ENCODE measurements at regions not wholly inside any gene's neighbourhood (a gene's known extent, or its start where the extent isn't known, plus 50 kb on each side); places are given as distances from the start of the nearest gene placed in this dataset.

DNA sequence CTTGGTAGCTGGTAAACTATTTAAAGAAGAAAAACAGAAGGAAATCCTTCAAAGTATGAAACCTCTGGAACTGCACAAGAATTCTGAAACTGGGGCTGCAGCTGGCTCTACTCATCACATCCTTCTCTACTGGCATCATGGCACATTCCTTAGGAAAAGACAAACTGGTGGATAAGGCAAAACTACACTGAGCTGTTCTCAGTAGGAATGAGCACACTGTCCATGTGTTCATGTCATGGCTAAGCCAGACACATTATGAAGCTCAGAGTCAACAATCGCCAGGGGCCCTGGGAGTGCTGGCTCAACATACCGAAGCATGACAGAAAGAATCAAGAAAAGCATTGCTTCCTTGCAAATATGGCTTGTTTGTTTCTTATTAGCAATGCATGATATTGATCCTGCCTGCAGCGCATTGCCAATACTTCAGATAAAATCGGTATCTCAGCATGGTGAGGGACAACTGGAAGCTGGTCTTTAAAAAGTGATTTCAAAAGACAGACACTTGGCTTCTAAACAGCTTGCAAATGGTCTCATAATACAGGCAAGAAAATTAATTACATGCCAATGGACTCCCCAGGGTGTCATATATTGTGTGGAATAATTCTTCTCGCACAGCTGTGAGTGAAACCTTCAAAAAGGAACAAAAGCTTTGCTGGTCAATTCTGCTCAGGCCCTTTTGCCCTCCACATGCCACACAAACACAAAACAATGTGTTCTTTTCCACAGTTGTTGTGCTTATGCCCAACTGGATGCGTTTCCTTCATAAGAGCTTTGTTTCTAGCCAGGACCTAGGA is 300.2 kb upstream of the VCX start:
- Histone ChIP-seq H3K36me3 (replicated peaks in 1 of 2; ENCODE audit: insufficient read depth in 1 of 2, low read depth in 2 of 2) (no peaks in the 10 kb centered on the region), H3K4me3 (no peak overlapping the region), H3K27ac (no peak overlapping the region), H3K27me3 (no peaks in the 10 kb centered on the region), H3K4me1 (no peaks in the 10 kb centered on the region), H3K9me3 (no peaks in the 10 kb centered on the region)
- intact Hi-C loops (cut with DNase I) = no loop called here
- DNase-seq (no peak), ATAC-seq (no peak)
- no peak for TF ChIP-seq POLR2A (IDR thresholded peaks at IDR 0.05)
- TF ChIP-seq CTCF (IDR thresholded peaks at IDR 0.05) = no peak
- WGBS, 2 donors = 53 to 70% methylated on average over 5 to 6 of the region's 6 CpGs

DNA sequence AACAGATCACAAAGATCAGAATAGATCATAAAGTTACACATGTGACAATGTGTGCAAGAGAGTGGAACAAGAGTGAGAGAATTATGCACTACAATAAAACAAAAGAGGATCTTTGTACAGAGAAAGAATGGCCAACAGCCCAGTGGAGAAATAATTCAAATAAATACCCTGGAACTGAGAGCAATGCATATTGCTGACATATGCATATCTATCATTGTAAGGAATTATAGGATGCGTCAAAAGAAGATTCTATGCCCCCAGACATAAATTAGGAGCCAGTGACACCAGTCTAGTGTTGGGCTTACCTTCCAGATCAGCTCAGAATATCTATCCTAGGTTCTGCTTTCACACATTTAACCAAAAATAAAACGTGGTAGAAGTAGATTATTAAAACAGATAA is 320.1 kb upstream of the VCX start:
- Histone ChIP-seq H3K36me3 (replicated peaks in 1 of 2; ENCODE audit: insufficient read depth in 1 of 2, low read depth in 2 of 2) (no peaks in the 10 kb centered on the region), H3K4me1 (no peaks in the 10 kb centered on the region), H3K9me3 (no peaks in the 10 kb centered on the region), H3K4me3 (no peak overlapping the region), H3K27me3 (no peaks in the 10 kb centered on the region), H3K27ac (no peak overlapping the region)
- ATAC-seq = no peak
- intact Hi-C loops (cut with DNase I) = no loop called here
- DNase-seq = no peak
- no peak for TF ChIP-seq CTCF (IDR thresholded peaks at IDR 0.05)
- no peak for TF ChIP-seq POLR2A (IDR thresholded peaks at IDR 0.05)
- WGBS, 2 donors = 54 to 57% methylated on average over 2 of the region's 2 CpGs

DNA sequence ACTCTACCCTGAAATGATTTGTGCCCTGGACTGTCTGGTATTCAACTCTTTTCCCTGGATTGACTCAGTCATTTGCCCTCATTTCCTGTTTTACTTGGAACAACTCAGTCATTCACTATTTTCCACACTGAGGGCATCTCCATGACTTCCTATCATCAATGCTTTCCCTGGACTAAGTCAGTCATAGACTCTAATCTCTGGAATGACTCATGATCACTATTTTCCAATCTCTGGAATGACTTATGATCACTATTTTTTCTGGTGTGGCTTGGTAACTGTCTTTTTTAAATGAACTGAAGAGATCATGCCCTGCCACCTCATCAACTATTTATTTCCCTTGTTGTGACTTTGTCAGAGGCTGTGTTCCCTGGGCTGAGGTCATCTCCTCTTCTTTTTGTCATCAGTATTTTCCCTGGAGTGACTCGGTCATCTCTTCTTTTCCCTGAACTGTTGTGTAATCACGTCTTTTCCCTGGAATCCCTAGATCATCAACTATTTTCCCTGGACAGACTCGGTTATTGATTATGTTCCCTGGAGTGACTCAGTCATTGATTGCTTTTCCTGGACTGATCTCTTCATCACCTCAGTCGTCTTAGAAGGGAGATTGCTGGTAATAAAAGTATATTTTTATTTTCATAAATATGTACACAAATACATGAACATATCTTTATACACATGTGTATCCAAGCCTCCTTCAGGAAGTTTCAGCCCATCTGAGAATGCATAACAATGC is 327.1 kb upstream of the VCX start:
- no peak for TF ChIP-seq CTCF (IDR thresholded peaks at IDR 0.05)
- TF ChIP-seq POLR2A (IDR thresholded peaks at IDR 0.05) = no peak
- Histone ChIP-seq H3K4me1 (no peaks in the 10 kb centered on the region), H3K27me3 (no peaks in the 10 kb centered on the region), H3K4me3 (no peak overlapping the region), H3K9me3 (no peaks in the 10 kb centered on the region), H3K27ac (no peak overlapping the region), H3K36me3 (replicated peaks in 1 of 2; ENCODE audit: insufficient read depth in 1 of 2, low read depth in 2 of 2) (no peaks in the 10 kb centered on the region)
- ATAC-seq = no peak
- intact Hi-C loops (cut with DNase I) = no loop called here
- DNase-seq = no peak
- WGBS, 2 donors = 57 to 62% methylated on average over 4 of the region's 4 CpGs

DNA sequence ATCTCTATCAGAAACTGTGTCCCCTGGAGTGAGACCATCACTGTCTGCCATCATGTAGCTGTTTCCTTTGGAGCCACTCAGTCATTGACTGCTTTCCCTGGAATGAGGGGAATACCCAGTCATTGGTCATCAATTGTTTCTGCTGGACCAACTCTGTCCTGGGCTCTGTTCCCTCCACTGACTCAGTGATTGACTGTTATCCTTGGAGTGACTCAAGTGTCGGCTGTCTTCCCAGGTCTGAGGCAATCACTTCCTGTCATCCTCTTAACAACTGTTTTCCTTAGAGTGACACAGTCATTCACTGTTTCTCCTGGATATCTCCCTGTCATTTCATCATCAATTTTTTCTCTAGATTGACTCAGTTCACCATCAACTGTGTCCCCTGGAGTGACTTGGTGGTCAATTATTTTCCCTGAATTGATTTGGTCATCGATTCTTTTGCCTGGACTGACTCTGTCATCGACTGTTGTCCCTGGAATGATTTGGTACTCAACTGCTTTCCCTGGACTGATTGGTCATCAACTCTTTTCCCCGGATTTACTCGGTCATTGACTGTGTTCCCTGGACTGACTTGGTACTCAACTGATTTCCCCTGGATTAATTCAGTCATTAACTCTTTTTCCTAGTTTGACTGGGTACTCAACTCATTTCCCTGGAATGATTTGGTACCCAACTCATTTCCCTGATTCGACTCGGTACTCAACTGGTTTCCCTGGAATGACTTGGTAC is 327.9 kb upstream of the VCX start:
- H3K36me3 ChIP-seq (replicated peaks in 1 of 2; ENCODE audit: insufficient read depth in 1 of 2, low read depth in 2 of 2) = no peaks in the 10 kb centered on the region
- TF ChIP-seq POLR2A (IDR thresholded peaks at IDR 0.05) = no peak
- TF ChIP-seq CTCF (IDR thresholded peaks at IDR 0.05) = no peak
- no peaks in the 10 kb centered on the region for H3K4me1 ChIP-seq
- intact Hi-C loops (cut with DNase I) = no loop called here
- H3K9me3 ChIP-seq = no peaks in the 10 kb centered on the region
- no peak overlapping the region for H3K4me3 ChIP-seq
- DNase-seq = no peak
- 69 to 75% methylated on average over 6 to 7 of the region's 7 CpGs for WGBS, 2 donors
- H3K27me3 ChIP-seq = no peaks in the 10 kb centered on the region
- H3K27ac ChIP-seq = no peak overlapping the region
- ATAC-seq = no peak

All from body of pancreas (tissue), 4 donors.